Stimulated activated CD8-positive, alpha-beta memory T cell treated with anti-CD3 and anti-CD28 coated beads, Interleukin-2, amount 100 ng/mL, for 1 hour (primary cell): ENCODE measurements at regions not wholly inside any gene's neighbourhood (a gene's known extent, or its start where the extent isn't known, plus 50 kb on each side); places are given as distances from the start of the nearest gene placed in this dataset.
"Not testable (repeated sequence)": the region's sequence is repeated elsewhere in the genome, so short reads cannot be mapped to it uniquely, and the experiment has no call there.

Experiments
- DNase-seq, 2 donors: peaks; one replicate each; pipeline ENCODE4 v3.0.0-alpha.2; 2020; ENCODE audit warnings: low read depth in 2 of 2

DNA sequence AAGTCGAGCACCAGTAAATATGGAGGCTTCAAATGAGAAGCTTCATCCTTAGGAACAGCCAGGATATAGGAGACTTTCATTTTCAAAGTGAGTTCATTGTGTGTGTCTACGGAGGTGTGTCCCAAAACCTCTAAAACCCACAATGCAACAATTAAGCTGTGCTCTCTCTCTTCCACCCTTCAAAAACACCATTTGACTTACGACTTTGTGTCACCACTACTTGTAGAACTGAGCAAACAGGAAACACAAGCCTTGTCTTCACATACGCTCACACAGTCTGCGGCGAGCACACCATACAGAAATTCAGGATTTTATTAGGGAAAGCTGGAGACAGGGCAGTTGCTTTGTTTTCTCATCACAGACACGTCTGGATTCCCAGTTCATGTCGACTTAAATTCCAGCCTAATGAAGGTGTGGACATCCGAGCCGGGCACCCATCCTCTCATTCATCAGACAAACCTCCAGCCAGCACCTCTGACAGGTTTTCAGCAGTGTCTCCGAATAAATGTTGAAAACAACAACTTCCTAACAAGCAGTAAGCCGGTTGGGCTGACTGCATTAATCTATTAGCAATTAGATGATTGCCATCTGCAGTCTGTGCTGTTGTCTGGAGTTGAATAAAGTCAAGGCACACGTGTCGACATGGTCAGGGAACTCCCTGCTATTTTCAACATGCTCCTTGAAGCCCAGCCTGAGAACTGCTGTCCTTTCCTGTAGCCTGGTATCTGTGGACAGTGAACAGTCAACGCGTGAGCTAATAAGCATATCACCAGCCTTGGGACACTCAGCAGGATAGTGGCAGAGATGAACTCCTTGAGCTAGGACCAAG is 1411.1 kb downstream of the BRD1 start:
- no peak for DNase-seq

GRCh38 chr22:48415520-48415919 is 1412.2 kb downstream of the BRD1 start:
- DNase-seq = no peak

DNA sequence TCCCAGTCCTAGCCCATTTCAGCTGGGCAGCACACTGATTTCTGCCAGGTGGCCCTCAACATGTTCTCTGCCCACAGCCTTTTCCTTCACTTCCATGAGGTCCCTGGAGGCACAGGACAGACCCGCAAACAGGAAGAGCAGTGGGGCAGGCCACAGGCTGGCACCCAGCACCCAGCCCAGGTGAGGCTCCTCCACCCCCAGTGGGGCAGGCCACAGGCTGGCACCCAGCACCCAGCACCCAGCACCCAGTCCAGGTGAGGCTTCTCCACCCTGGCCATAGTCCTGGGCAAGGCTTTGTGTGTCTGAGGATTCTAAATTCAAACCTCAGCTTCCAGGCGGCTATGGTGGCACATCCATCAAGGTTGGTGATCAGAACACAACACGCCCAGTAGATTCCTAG is 1413.0 kb downstream of the BRD1 start:
- no peak for DNase-seq

DNA sequence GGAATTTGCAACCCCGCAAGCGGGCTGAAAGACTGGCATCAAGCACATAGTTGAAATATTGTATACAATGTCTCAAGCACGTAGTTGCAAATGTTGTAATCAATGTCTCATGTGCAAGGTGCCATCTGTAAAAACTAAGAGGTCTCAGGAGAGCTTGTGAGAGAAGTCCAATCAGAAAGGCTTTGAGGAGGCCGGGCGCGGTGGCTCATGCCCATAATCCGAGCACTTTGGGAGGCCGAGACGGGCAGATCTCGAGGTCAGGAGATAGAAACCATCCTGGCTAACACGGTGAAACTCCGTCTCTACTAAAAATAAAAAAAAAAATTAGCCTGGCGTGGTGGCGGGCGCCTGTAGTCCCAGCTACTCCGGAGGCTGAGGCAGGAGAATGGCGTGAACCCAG is 1414.7 kb downstream of the BRD1 start:
- not testable (repeated sequence) for DNase-seq

GRCh38 chr22:48410536-48410935 is 1417.1 kb downstream of the BRD1 start:
- no peak for DNase-seq

DNA sequence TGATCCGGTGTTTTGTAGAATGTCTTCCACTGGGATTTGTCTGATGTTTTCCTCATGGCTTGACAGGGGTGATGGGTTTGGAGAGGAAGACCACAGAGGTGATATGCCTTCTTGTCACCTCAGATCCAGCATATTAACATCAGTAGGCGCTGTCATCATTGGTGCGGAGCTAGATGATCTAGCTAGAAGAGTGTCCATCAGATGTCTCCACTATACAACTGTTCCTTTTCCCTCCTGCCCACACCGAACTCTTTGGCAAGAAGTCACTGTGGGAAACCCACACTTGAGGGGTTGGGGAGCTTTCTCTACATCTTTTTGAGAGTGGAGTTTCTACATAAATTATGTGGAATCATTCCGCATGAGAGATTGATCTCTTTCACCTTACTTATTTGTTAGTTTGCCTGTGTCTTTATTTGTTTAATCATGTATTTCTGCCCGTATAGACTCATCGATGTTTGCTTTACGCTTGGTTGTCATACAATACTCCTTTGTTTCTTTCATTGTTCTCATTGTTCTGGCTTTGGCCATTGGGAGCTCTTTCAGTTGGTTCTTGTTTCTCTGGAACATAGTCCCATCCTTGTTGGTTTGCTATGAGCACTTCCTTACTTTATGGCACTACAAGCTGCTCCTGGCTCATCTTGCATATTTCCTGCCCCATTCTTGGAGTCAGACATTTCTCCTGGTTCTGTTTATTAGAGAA is 1420.3 kb downstream of the BRD1 start:
- no peak for DNase-seq

- DNase-seq = no peak
These were observed 1421.5 kb downstream of the BRD1 start for GRCh38 chr22:48406161-48406560.

- no peak for DNase-seq
These were observed 1421.9 kb downstream of the BRD1 start for GRCh38 chr22:48405741-48406140.

DNA sequence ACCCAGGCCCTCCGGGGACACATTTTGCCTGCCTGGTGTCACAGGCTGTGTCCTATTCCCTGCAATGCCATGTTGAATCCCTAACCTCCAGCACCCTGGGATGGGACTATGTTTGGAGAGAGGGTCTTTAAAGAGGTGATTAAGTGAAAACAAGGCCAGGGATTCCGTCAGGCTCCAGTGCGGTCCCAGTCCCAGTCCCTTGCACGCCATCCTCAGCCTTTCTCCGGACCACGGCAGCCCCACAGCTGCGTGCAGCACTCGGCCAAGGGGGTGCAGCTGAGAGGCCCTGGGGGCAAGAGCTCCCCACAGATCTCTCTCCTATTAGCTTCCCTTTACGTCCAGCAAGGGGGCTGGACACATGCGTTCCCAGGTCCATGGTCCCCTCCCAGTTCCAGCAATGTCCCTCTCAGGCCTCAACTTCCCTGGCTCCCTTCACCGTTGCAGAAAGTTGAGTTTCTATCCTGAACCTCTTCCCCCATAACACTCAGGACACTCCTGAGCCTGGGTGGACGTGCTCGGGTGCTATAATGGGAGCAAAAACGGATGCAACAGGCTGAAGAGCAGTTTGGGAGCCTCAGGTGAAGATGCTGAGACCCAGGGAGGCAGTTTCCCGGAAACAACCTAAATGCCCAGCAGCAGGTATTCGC is 1422.7 kb downstream of the BRD1 start:
- DNase-seq = no peak

DNA sequence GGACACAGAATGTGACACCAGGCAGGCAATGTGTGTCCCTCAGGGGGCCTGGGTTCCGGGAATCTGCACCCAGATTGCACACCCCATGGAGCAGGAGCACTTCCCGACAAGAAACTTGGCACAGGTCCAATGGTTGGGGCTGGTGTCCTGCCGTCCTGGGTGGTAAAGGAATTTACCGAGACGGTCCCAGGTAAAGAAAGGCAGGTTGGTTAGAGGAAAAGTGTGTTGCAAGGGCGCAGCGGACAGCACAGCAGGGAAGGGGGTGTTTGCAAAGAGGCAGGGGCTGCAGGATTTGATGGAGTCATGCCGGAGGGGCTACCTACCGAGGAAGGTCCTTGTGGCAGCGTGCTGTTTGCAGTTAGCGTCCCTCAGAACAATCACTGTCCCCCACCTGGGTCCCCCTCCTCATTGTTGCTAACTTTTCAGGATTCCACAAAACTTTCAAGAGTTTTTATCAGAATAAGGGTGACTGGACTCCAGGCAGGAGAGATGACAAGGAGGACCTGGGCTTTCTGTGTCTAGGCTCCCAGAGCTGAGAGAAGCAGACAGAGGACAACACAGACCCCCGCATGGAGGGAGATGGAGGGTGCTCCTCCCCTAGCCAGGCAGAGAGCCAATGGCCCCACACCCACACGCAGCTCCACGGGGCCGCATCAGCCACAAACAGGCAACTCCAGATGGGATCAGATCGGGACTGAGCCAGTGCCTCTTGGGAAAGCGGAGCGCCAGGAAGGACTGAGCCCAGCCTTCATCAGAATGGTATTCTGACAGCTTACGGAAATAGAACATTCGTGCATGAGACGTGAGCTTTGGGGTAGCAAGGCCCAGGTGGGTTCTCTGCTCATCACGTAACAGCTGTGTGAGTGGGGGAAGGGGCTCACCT is 1423.9 kb downstream of the BRD1 start:
- DNase-seq = no peak

DNA sequence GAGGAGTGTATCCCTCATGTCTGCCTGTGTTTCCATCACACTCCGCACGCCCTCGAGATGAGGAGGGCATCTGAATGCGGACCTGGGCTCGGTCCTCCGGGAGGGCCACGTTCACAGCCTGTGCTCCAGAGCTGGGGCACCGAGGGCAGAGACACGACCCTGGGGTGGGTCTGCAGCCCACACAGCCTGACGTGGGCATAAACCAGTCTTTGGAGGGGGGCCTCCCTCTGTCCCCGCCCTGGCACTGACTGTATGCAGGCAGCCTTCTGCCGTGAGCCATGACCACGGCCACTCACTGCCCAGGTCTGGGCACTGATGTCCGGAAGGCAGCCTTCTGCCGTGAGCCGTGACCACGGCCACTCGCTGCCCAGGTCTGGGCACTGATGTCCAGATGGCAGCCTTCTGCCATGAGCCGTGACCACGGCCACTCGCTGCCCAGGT is 1425.1 kb downstream of the BRD1 start:
- no peak for DNase-seq

GRCh38 chr22:48401523-48401922 is 1426.2 kb downstream of the BRD1 start:
- DNase-seq = not testable (repeated sequence)

- no peak for DNase-seq
These were observed 1429.3 kb downstream of the BRD1 start for GRCh38 chr22:48398181-48398905.

- DNase-seq = no peak
These were observed 1430.0 kb downstream of the BRD1 start for GRCh38 chr22:48397531-48398180.

GRCh38 chr22:48396785-48397530 is 1430.7 kb downstream of the BRD1 start:
- DNase-seq = no peak

DNA sequence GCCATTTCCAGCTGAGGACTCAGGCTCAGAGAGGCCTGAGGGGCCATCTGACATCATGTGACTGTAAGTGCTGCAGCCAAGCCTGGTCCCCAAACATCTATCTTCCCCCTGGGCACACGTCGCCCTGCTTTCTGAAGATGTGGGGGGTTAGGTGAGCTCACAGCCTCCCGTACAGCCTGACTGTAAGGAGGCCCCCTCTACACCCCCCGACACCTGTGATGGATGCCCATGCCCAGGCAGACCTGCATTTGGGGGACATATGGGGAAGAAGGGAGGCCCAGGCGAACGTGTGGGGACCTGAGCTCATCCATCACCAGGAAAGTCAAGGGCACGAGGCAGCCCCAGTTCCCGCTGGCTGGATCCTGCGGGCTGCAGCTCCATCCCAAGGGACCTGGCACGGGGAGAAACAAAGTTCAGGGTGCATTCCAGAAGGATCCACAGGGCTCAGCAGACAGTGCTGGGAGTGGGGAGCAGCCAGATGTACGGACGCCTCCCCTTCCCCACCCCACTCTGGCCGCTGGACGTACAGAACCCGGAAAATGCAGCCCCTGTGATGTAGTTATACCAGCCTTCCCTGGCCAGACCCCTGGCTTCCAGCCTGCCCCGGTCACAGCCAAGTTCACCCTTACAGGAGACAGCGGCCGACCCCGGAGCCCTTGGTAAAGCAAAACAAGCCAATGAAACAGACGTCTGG is 1431.4 kb downstream of the BRD1 start:
- no peak for DNase-seq

- DNase-seq = no peak
These were observed 1432.5 kb downstream of the BRD1 start for GRCh38 chr22:48395201-48395600.

GRCh38 chr22:48394787-48395186 is 1432.9 kb downstream of the BRD1 start:
- no peak for DNase-seq

GRCh38 chr22:48393885-48394284 is 1433.8 kb downstream of the BRD1 start:
- no peak for DNase-seq
